ENCODE measurements at regions not wholly inside any gene's neighbourhood (a gene's known extent, or its start where the extent isn't known, plus 50 kb on each side); places are given as distances from the start of the nearest gene placed in this dataset.
"Not testable (repeated sequence)": the region's sequence is repeated elsewhere in the genome, so short reads cannot be mapped to it uniquely, and the experiment has no call there.

DNA sequence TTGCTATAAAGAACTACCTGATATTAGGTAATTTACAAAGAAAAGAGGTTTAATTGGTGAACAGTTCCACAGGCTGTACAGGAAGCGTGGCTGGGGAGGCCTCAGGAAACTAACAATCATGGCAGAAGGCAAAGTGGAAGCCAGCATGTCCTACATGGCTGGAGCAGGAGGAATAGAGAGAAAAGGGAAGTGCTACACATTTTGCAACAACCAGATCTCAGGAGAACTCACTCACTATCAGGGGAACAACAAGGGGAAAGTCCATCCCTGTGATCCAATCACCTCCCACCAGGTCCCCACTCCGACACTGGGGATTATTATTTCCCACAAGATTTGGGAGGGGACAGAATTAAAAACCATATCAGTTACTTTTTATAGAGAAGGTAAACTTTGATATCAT, 273.5 kb upstream of the MMADHC start:
- DNase-seq (ENCODE audit: low read depth): no peak

DNA sequence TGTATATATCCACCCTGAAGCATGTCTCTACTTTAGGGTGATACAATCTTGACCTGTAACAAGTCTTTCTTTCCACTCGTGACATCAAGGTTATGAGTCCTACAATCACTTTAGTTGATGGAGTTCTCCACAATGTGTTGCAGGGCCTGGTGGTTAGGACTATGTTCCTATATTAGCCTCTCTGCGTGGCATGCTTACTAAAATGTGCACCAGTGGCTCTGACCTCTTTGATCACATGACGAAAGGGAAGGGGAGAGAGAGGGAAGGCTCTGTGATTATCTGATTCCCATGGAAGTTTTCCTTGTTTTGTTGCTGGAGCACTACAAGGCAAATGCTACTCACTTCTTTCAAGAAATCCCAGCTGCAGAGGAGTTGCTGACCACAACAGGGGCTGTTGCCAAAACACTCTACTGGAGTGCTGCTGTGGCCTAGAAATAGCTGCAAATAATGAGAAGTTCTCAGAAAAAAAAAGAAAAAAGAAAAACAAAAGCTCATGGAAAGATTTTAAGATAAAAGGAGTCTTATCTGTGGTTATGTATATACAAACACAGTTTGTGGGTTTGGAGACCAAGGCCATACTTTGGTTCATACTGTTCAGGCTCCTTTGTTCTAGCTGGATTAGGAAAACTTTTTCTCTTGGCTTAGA, 272.8 kb upstream of the MMADHC start:
- DNase-seq (ENCODE audit: low read depth): peak; percentile 9

DNA sequence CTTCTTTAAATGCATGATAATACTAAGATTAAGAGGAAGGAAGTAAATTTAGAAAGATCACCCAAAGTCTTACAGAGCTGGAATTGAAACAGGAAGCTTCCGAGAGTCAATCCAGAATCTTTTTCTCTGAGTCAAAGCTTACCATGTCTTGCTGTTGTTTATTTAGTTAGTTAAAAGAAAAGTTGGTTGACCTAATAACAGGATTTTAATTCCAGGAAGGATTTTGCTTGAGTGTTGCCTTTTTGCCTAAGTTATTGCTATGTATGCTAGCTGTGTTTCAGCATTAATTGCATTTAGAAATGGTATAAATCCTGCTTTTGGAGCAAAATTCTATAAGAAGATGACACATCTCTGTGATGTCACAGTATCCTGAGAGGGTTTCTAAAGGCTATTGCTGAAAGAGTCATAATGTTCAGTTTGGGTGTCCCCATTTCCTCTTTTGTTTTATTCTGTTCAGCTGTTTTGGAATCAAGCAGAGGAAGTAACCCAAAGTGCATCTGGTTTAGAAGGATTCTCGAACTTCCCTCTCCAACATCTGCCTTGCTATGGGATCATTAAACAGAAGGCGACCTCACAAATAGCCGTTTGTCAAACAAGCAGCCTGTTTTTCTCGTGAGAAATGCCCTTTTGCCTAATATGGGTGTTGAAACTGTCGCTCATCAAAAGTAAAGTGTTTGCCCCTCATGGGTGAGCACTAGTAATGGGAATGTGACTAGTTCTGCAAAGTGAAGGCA, 271.5 kb upstream of the MMADHC start:
- peak; percentile 68 for DNase-seq (ENCODE audit: low read depth)

GRCh38 chr2:149858216-149858615, 270.6 kb upstream of the MMADHC start:
- peak; percentile 4 for DNase-seq (ENCODE audit: low read depth)

DNA sequence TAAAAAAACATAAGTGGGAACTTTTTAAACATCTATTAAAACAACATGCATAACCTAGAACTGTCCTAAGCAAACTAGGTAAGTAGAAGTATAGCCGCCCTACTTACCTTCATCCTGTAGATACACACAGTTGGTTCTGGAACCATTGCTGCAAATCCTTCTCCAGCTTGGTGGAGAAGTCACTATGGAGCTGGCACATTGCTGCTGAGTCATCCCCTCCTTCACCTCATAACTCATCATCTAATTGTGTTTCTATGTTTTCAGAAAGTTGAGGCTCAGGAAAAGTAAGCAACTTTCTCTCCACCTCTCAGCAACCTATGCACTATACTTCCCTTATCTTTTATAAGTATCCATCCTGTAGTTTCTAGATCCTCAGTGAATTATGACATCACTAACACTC, 269.8 kb upstream of the MMADHC start:
- peak; percentile 55 for DNase-seq (ENCODE audit: low read depth)

DNA sequence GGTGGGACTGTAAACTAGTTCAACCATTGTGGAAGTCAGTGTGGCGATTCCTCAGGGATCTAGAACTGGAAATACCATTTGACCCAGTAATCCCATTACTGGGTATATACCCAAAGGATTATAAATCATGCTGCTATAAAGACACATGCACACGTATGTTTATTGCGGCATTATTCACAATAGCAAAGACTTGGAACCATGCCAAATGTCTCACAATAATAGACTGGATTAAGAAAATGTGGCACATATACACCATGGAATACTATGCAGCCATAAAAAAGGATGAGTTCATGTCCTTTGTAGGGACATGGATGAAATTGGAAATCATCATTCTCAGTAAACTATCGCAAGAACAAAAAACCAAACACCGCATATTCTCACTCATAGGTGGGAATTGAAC, 268.3 kb upstream of the MMADHC start:
- DNase-seq (ENCODE audit: low read depth): not testable (repeated sequence)

DNA sequence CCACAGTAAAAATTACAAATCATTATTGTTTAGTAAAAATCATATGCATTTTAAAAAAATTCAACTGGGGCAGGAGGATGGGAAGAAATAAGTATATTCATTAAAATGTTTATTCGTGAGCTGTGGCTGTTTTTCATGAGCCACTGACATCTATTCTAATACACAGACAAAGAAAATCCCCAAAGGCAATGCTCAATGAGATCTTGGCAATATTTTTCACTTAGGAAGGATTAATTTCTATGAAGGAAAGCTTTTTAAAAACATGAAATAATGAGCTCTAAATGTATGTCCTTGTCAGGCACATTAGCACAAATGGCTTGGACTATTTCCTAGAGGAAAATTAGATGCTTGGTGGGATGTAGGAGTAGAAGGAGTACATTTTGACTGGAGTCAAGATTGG, 262.0 kb upstream of the MMADHC start:
- no peak for DNase-seq (ENCODE audit: low read depth)

GRCh38 chr2:149849136-149849535, 261.6 kb upstream of the MMADHC start:
- DNase-seq (ENCODE audit: low read depth): no peak

- no peak for DNase-seq (ENCODE audit: low read depth)
Measured at GRCh38 chr2:149841396-149841795, 253.8 kb upstream of the MMADHC start.

DNA sequence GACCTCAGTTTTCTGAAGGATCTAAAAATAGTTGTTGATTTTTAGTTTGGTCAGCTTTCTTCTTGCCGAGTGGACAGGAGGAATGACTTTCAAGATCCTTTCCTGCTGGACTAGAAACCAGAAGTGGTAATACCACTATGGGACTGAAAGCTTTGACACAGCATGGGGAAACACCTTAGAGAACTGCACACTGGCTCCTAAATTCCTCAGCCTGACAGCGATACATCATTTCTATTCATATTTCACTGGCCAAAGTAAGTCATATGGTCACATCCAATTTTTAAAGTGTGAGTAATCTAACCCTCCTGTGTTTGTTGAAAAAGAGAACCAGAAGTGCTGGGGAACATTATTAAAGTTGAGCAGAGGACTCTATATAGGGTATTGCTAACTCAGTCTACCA, 244.7 kb upstream of the MMADHC start:
- DNase-seq (ENCODE audit: low read depth): no peak

- no peak for DNase-seq (ENCODE audit: low read depth)
Measured at GRCh38 chr2:149828520-149829210, 241.1 kb upstream of the MMADHC start.

DNA sequence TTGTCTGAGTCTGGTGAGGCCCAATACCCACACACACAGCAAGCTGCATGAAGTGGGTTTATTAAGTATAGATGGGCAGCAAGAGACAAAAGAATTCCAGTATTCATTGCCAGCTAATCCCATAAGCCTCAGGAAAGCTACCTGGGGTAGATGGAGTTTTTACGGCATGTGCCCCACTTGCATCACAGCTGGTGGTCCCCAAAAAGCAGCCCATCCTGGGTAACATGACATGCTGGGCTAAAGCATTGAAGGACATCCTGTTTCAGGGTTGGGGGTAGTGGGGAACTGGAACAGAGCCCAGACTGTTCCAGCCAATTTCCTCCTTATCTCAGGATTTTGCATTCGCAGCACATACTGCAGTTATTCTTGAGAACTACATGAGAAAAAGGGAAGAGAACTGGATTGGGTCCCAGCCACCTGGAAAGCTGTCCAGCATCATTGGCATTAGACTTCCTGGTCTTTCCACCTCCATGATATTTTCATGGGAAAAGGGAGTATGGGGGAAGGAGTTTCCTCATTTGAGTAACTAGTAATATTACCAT, 240.1 kb upstream of the MMADHC start:
- DNase-seq (ENCODE audit: low read depth): no peak

DNA sequence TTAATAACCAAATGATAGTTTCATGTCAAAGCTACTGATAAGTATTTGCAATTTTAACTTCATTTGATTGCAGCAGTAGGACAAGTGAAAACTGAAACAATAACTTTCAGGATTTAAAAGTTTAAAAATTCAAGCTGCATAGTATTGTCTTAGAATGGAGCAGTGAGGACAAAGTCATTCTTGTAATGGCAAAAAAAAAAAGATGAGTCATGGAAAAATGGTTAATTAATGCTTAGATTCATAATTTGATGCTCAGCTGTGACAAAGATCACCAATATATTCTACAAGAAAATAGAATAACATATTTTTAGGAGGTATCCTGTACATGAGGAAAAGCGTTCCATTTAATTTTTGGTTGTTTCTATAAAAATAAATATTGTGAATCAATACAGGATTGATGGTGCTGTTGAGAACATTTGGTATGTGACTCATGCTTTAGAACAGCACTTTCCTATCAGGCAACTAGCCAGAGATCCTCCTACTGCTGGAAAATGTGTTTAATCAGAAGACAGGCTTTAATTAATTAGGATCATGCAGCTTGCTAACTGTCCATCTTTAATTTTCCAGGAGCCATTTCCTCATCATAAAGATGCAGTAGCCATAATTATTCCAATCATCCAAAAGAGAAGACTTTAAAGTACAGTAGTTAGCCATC, 239.0 kb upstream of the MMADHC start:
- DNase-seq (ENCODE audit: low read depth): peak; percentile 7

GRCh38 chr2:149825473-149825872, 237.9 kb upstream of the MMADHC start:
- no peak for DNase-seq (ENCODE audit: low read depth)

DNA sequence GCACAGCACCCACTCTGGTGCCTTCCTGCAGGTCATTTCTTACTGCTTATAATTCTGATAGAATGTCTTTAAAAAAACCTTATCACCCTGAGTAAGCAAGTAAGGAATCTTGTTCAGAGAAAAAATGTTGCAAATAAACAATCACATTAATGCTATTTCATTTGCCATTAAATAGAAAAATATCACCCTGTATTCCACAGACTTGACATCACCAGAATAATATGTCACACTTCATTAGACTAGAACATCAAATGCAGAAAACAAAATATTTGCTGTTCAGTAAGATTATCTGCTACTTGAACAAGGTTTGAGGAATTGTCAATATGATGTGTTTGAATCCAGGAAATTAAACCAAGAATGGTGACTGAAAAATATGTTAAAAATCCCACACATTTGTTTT, 236.6 kb upstream of the MMADHC start:
- DNase-seq (ENCODE audit: low read depth): no peak

- DNase-seq (ENCODE audit: low read depth): no peak
Measured at GRCh38 chr2:149819356-149819957, 231.9 kb upstream of the MMADHC start.

- no peak for DNase-seq (ENCODE audit: low read depth)
Measured at GRCh38 chr2:149816756-149817551, 229.4 kb upstream of the MMADHC start.

- no peak for DNase-seq (ENCODE audit: low read depth)
Measured at GRCh38 chr2:149815941-149816340, 228.4 kb upstream of the MMADHC start.

DNA sequence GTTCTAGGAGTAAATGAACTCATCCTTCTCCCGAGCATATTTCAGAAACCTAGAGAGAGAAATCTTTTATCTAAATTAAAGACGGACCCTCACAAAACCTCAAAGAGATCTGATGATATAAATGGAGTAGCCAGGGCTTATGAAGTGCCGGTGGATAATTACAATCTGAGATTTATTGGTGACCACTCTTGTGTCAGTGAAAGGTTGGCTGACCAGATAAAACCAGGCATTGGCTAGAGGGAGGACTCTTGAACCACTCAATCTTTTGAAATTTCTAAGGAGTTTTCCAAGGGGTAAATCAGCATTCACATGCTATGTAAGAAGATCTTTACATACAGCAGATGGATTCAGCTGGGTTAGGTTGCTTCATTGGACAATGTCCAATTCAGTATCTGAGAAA, 227.3 kb upstream of the MMADHC start:
- no peak for DNase-seq (ENCODE audit: low read depth)

DNA sequence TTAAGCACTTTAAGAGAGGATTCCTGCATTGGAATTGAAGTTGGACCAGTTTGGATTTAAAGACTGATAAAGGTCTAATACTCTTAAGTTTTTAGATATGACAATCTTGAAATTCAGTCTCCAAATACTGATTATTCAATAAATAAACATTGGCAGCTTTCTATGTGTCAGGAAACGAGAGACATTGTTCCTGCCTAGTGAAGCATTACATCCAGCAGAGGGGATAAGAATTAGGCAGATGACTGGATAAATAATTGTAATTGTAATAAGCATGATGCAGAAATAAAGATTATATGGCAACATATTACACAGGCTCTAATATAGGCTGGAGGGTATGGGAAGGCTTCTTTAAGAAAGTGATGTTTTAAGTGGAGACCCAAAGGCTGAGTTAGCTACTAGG, 226.5 kb upstream of the MMADHC start:
- no peak for DNase-seq (ENCODE audit: low read depth)

- DNase-seq (ENCODE audit: low read depth): no peak
Measured at GRCh38 chr2:149808556-149808955, 221.0 kb upstream of the MMADHC start.
